Fibroblast of lung (primary cell): ENCODE measurements at regions not wholly inside any gene's neighbourhood (a gene's known extent, or its start where the extent isn't known, plus 50 kb on each side); places are given as distances from the start of the nearest gene placed in this dataset.

ENCODE experiments used
- DNase-seq, 2 donors: peaks; one replicate each; pipeline versions ENCODE4 v3.0.0 to v3.0.0-alpha.2; 2010; ENCODE audit warnings: low read depth in 2 of 2
- H2AFZ ChIP-seq: 2 replicates; pipeline ENCODE4 v1.5.1; 2012; ENCODE audit warnings: low read length, control low read depth, inconsistent platforms
- H3K27ac ChIP-seq: 2 replicates; pipeline ENCODE4 v1.5.1; 2011; ENCODE audit warnings: low read length, control low read depth; ENCODE audit not compliant: insufficient read depth
- H3K27me3 ChIP-seq: 2 replicates; pipeline ENCODE4 v1.5.1; 2011; ENCODE audit warnings: mild to moderate bottlenecking, low read length; ENCODE audit not compliant: control insufficient read depth, insufficient read depth
- H3K36me3 ChIP-seq: 2 replicates; pipeline ENCODE4 v1.5.1; 2011; ENCODE audit warnings: low read length; ENCODE audit not compliant: control insufficient read depth, insufficient read depth
- H3K4me1 ChIP-seq: 2 replicates; pipeline ENCODE4 v1.5.1; 2011; ENCODE audit warnings: low read length; ENCODE audit not compliant: control insufficient read depth, insufficient read depth; ENCODE audit errors: extremely low read depth
- H3K4me2 ChIP-seq: 2 replicates; pipeline ENCODE4 v1.5.1; 2011; ENCODE audit warnings: low read length, control low read depth; ENCODE audit not compliant: insufficient read depth; ENCODE audit errors: extremely low read depth
- H3K4me3 ChIP-seq, 4 experiments: fragments of 200-600 bp in 1 of 4; sonication (generic) in 1 of 4; replicated peaks in 1 of 4; 2 replicates each; pipeline ENCODE4 v1.5.1; 2011 to 2016; ENCODE audit warnings: low read length in 4 of 4, low read depth in 3 of 4, mild to moderate bottlenecking in 3 of 4, control low read depth in 2 of 4, inconsistent platforms in 1 of 4, mixed read lengths in 1 of 4; ENCODE audit not compliant: insufficient read depth in 1 of 4; ENCODE audit errors: control extremely low read depth in 1 of 4
- H3K79me2 ChIP-seq: 2 replicates; pipeline ENCODE4 v1.5.1; 2012; ENCODE audit warnings: mild to moderate bottlenecking, low read length, inconsistent platforms; ENCODE audit not compliant: control insufficient read depth, insufficient read depth
- H3K9ac ChIP-seq: 2 replicates; pipeline ENCODE4 v1.5.1; 2011; ENCODE audit warnings: mild to moderate bottlenecking, low read length, control low read depth; ENCODE audit not compliant: insufficient read depth
- H3K9me3 ChIP-seq: 2 replicates; pipeline ENCODE4 v1.5.1; 2012; ENCODE audit warnings: low read depth, low read length; ENCODE audit not compliant: control insufficient read depth, insufficient read depth
- H4K20me1 ChIP-seq: 2 replicates; pipeline ENCODE4 v1.5.1; 2011; ENCODE audit warnings: low read length; ENCODE audit not compliant: control insufficient read depth, insufficient read depth; ENCODE audit errors: extremely low read depth
- CTCF ChIP-seq, 2 donors: IDR thresholded peaks in 1 of 2; conservative IDR thresholded peaks in 1 of 2; 1 replicate in 1 of 2; 2 replicates in 1 of 2; pipeline ENCODE4 v1.5.1; 2011 to 2012; ENCODE audit warnings: low read length in 2 of 2, control low read depth in 1 of 2, inconsistent platforms in 1 of 2, low read depth in 1 of 2, mild to moderate bottlenecking in 1 of 2
- EZH2 ChIP-seq: IDR thresholded peaks from 2 replicates; pipeline ENCODE4 v1.5.1; 2012; ENCODE audit warnings: low read length, control low read depth, mild to moderate bottlenecking; ENCODE audit errors: missing control alignments

GRCh38 chr7:49631071-49631815, 142.2 kb upstream of the VWC2 start:
- Histone ChIP-seq H3K9ac (no peak overlapping the region), H3K4me2 (no peak overlapping the region), H3K4me1 (no peaks in the 10 kb centered on the region), H3K79me2 (no peaks in the 10 kb centered on the region), H3K27me3 (no peaks in the 10 kb centered on the region), H2AFZ (no peak overlapping the region), H4K20me1 (no peaks in the 10 kb centered on the region), H3K36me3 (no peaks in the 10 kb centered on the region), H3K9me3 (no peaks in the 10 kb centered on the region), H3K4me3 (no peak overlapping the region), H3K27ac (no peak overlapping the region)
- TF ChIP-seq EZH2, result no peak
- TF ChIP-seq CTCF (conservative IDR thresholded peaks at IDR 0.05 in 1 of 2, IDR thresholded peaks at IDR 0.05 in 1 of 2; ENCODE audit: low read depth in 1 of 2, low read length in 2 of 2), result no peak
- no peak for DNase-seq

- no peaks in the 10 kb centered on the region for H3K27me3 ChIP-seq
- TF ChIP-seq EZH2 (no peak), CTCF (conservative IDR thresholded peaks at IDR 0.05 in 1 of 2, IDR thresholded peaks at IDR 0.05 in 1 of 2; ENCODE audit: low read depth in 1 of 2, low read length in 2 of 2) (no peak)
- H3K4me1 ChIP-seq, result no peaks in the 10 kb centered on the region
- H3K4me2 ChIP-seq, result no peak overlapping the region
- no peaks in the 10 kb centered on the region for H3K79me2 ChIP-seq
- no peak for DNase-seq
- no peaks in the 10 kb centered on the region for H4K20me1 ChIP-seq
- H3K9ac ChIP-seq, result no peak overlapping the region
- no peak overlapping the region for H3K27ac ChIP-seq
- H2AFZ ChIP-seq, result no peak overlapping the region
- H3K4me3 ChIP-seq, result no peak overlapping the region
- H3K36me3 ChIP-seq, result no peaks in the 10 kb centered on the region
- no peaks in the 10 kb centered on the region for H3K9me3 ChIP-seq
These were observed 141.5 kb upstream of the VWC2 start for GRCh38 chr7:49631960-49632359.

GRCh38 chr7:49635800-49636199, 137.6 kb upstream of the VWC2 start:
- Histone ChIP-seq H3K9me3 (no peaks in the 10 kb centered on the region), H2AFZ (no peak overlapping the region), H3K9ac (no peak overlapping the region), H3K27me3 (no peaks in the 10 kb centered on the region), H3K79me2 (no peaks in the 10 kb centered on the region), H3K27ac (no peak overlapping the region), H3K4me1 (no peaks in the 10 kb centered on the region), H4K20me1 (no peaks in the 10 kb centered on the region), H3K36me3 (no peaks in the 10 kb centered on the region), H3K4me3 (no peak overlapping the region), H3K4me2 (no peak overlapping the region)
- no peak for TF ChIP-seq CTCF (conservative IDR thresholded peaks at IDR 0.05 in 1 of 2, IDR thresholded peaks at IDR 0.05 in 1 of 2; ENCODE audit: low read depth in 1 of 2, low read length in 2 of 2)
- TF ChIP-seq EZH2, result no peak
- no peak for DNase-seq
